Transverse colon (tissue), 3 donors: ENCODE measurements at regions not wholly inside any gene's neighbourhood (a gene's known extent, or its start where the extent isn't known, plus 50 kb on each side); places are given as distances from the start of the nearest gene placed in this dataset.

Experiments used
- CTCF ChIP-seq, 5 experiments: fragments of 200-600 bp in 3 of 5; fragments of 450-650 bp in 2 of 5; sonication (generic) in 3 of 5; IDR thresholded peaks; 1 replicate in 2 of 5; 2 replicates in 3 of 5; pipeline ENCODE4 v1.5.1; 2016 to 2017; ENCODE audit warnings: antibody characterized with exemption in 5 of 5, inconsistent platforms in 3 of 5, mild to moderate bottlenecking in 2 of 5, moderate library complexity in 1 of 5
- POLR2A ChIP-seq: fragments of 450-650 bp; IDR thresholded peaks from one replicate; pipeline ENCODE4 v1.6.1; 2016; ENCODE audit warnings: antibody characterized with exemption, mild to moderate bottlenecking, moderate library complexity

GRCh38 chr7:91443862-91444261 lies 179.6 kb downstream of the FZD1 start:
- TF ChIP-seq CTCF (IDR thresholded peaks at IDR 0.05) (no peak), POLR2A (no peak)
